NCI-H2196 treated with DMSO at 0.1 percent for 48 hours (cell line): ENCODE measurements at regions not wholly inside any gene's neighbourhood (a gene's known extent, or its start where the extent isn't known, plus 50 kb on each side); places are given as distances from the start of the nearest gene placed in this dataset.

Experiments
- DNase-seq: peaks from one replicate; lab custom pipeline; 2025; ENCODE audit not compliant: unreplicated experiment; lab: John Stamatoyannopoulos, UW

- no peak for DNase-seq
Measured at GRCh38 chr2:76584474-76584873, 873.8 kb upstream of the GCFC2 start.

DNA sequence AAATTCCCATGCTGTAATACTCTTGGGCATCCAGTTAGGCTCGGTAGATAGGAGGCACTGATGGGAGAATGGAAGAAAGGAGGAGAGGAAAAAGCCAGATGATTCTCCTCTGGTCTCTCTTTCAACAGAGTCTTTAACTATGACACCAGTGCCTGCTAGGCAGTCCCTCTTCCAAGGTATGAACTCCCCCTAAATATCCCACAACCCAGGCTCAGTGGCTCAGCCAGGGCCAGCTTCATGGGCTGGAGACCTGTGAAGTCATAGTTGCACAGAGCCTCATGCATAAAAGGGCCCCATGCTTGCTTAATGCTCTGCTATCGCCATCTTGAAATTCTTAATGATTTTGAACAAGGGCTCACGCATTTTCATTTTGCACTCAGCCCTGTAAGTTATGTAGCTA, 869.2 kb upstream of the GCFC2 start:
- DNase-seq: no peak

DNA sequence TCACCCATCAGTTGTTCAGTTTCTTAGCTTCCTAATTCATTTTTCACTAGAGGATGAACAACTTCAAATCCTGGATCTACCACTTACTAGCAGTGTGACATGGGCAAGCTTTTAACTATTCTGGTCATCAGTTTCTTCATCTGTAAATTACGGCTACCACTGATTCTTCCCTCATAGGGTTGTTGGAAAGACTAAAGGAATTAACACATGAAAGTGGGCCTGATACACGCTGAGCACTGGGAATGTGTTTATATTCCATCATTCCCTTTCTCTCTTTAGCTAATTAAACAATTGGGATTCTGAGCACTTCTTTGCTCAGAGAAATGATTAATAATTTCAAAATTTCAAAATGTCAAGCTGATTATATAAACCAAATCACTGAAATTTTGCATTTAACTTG, 862.3 kb upstream of the GCFC2 start:
- DNase-seq: no peak

DNA sequence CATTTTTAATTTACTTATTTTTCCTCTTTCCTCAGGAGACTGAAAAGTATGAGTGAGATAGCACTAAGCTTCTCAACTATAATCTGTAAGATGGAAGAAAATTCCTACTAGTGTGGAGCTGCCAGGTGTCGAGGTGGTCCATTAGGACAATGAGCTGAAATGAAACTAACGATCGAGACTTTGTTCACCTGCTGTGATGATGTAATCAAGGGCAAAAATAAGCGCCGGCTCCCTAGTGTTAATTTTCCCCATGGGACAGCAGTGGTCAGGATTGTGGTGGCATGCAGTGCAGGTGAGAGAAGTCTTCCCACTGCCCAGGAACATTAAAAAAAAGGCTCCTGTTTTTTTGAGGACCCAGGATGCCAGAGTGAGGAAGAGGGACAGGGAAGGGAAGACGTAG, 859.1 kb upstream of the GCFC2 start:
- DNase-seq: no peak

- no peak for DNase-seq
Measured at GRCh38 chr2:76567478-76567877, 856.8 kb upstream of the GCFC2 start.

DNA sequence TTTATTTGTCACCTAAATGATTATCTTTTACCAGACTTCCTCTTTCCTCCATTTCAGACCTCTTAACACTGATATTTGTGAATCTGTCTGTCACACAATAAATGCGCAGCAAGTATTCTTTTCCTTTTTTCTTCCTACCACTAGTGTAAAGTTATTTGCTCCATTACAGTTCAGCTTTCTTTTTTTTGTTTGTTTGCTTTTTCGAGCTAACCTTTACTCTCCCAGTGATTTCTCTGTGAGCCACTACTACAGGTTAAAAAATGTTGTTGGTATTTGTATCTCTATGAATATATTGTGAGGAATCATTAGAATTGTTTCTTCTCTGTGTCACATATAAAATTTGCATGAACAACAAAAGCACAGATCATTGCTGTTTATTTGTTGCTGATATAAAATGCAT, 854.0 kb upstream of the GCFC2 start:
- no peak for DNase-seq

DNA sequence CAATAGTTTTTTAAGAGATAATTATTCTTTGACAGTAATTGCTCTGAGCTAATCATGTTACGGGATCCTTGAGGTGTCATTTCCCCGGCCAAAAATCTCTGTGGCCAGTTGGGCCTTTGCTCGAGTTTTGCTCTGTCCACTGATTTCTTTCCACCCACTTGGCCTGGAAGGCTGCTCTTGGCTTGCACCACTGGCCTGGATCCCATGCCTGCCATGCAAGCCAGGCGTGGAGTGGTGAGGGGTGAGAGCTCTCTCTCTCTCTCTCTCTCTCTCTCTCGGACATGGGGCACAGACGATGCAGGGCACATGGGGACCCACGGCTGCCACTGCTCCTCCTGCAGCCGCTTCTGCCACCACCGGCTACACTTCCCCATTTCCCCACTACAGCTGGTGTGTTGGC, 853.0 kb upstream of the GCFC2 start:
- no peak for DNase-seq

DNA sequence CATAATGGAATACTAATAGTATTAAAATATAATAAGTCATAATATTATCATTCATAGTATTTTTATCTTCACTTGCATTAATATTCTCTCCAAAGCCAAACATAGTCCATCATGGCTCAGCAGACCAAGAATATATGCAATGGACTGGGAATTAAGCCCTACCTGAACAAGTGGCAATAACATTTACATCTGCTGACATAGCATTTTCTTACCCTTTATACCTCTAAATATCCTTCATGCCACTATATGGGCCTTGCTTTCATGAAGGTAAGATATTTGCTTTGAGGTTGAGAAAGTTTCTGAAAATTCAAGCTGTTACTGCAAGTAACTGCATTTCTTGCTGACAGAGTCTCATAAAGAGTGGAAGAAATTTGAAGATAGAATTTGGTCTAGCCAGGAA, 847.4 kb upstream of the GCFC2 start:
- no peak for DNase-seq

DNA sequence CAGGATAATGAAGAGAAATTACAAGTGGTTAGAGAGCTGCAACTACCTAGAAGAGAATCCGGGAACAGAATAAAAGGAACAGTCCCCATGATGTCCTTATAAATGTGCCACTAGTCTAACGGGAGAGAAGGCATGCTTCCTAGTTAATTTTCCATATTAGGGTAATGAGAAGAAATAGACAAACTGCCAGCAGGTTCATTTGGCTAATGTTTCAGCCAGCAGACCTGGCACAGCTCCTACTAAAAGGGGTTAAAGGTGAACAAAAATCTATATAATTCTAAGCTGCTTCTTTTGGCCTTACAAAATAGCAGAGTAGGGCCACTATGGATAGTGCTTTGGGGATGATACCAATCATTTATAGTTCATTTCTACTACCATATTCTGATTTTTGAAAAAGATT, 845.3 kb upstream of the GCFC2 start:
- DNase-seq: no peak

- DNase-seq: no peak
Measured at GRCh38 chr2:76546207-76546606, 835.5 kb upstream of the GCFC2 start.

- no peak for DNase-seq
Measured at GRCh38 chr2:76544901-76545300, 834.2 kb upstream of the GCFC2 start.

DNA sequence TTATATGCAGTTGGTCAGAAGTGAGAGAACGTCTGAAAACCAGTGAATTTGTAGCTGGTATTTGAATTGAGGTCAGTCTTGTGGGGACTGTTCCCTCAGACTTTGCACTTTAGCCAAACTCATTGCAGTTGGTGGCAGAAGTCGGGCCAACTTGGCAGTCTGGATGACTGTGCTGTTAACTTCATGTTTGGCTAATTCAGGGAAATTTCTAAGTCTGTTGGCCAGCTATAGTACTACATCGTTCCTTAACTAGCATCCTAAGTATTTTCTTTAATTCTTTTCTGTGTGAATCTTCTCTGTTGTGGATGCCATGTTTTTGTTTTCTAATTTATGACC, 806.8 kb upstream of the GCFC2 start:
- no peak for DNase-seq

GRCh38 chr2:76516861-76517573, 806.3 kb upstream of the GCFC2 start:
- no peak for DNase-seq

- DNase-seq: no peak
Measured at GRCh38 chr2:76512201-76512820, 801.6 kb upstream of the GCFC2 start.

GRCh38 chr2:76506538-76506937, 795.8 kb upstream of the GCFC2 start:
- DNase-seq: no peak

DNA sequence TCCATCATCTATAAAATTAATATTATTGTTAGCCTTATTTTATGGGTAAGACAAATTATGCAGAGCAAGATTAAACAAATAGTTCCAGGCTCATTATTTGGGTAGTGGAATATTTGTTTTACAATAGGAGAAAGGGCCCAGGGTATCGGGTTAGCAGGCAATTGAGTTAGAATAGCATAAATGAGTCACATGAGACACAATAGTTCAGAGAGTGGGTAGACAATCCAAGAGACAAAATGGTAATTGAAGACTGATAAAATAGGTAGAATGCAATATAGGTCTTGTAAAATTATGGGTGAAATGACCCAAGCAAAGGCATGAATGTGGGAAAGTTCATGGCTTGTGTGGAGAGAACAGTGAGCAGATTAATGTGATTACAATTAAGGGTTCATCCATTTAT, 790.9 kb upstream of the GCFC2 start:
- DNase-seq: no peak

GRCh38 chr2:76498360-76498759, 787.6 kb upstream of the GCFC2 start:
- DNase-seq: no peak

DNA sequence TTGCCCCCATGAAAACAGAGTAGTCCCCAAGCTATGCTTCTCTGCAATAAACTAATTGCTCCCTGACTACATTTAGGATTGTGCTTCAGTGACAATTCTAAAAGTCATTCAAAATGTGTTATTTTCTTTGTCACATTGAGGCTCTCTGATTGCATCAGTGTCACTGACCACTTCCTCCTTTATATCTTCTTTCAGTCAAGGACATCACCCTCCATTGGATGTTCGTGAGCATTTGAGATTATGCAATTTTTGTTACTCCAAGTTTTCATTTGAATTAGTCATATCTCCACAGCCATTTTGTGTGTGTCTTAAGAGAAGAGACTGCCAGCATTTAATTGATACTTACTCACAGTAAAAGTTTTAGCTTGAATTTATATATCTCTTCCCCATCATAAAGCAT, 780.8 kb upstream of the GCFC2 start:
- DNase-seq: no peak

DNA sequence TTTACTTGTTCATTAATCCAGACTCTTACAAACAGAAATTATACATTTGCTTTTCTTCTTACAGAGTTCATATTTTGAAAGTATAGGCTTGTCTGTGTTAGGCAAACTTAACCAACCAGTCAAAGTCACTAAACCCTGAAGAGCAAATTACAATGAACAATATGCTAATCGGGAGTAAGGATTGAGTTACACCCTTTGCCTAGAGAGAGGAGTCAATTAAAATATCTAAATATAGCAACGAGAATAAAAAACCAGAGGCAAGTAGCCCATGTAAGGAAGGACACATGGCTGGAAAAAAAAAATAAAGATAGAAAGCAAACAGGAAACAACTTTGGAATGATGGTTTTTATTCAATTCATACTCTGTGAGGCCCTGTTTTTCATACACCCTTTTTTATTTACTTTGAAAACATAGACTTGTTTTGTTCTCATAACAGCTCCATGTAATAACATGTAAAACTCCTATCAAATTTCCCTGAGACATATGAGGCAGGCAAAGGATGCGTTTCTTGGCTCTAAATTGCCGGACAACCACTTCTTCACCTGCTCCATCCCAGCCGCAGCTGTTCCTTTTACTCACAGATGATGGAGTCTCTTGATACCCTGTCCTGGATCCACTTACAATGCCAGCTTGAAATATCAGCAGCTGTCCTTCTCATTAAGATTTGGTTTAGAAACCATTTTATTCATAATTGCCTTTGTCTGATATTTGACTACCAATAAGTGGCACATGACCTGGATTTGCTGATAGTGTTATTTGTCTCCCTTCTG, 767.7 kb upstream of the GCFC2 start:
- DNase-seq: no peak

DNA sequence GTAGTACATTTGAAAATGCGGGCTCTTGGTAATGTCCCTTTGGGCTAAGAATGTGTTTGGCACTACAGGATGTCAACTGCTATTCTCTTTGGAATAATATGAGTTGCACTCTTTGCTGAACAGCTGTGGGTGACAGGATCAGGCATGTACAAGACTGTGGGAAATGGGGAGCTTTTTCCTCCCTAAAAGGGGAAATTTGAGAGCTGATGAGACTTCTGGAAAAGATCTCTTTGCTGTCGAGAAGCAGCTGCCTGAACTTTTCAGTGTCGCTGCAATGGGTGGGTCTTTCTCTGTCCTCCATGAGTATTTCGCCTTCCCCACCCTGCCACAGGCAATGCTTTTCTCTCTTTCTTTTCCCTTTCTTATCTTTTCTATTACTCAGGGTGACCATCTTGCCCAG, 762.2 kb upstream of the GCFC2 start:
- no peak for DNase-seq

GRCh38 chr2:76469066-76469465, 758.4 kb upstream of the GCFC2 start:
- no peak for DNase-seq

DNA sequence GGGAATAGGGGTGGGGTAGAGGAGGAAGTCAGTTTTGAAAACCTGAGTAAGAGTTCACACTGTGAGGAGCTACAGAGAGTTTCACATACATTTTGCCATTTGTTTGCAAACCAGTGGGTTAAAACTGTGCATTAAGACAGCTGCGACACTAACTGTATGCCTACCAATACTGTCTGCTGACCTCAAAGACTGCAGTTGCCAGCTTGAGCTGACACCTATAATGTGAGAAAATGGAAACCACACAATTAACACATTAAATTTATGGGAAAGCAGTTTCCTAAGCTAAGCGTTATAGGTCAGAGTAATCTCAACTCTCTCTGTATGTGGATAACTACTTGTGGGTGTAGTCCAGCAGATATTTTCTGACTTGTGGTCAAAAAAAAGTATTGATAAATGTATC, 756.6 kb upstream of the GCFC2 start:
- no peak for DNase-seq

DNA sequence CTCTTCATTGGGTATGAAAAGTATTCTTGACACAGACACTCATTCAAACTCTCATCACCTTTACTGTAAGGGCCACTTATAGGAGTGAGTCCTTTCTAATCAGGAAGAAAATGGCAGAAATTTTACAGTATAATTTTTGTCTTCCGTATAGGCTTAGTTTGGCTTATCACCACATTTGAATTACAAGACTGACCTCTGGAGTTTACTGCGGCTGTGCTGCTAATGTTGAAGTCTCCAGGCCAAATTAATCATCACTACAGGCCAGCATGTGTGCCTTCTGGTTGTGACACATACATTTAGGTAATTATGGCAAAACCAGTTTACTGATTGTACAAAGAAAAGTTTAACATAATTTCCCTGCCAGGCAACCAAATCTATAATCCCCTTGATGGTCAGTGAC, 753.6 kb upstream of the GCFC2 start:
- DNase-seq: no peak
